Renal pelvis (tissue), 1 donor: ENCODE measurements at regions not wholly inside any gene's neighbourhood (a gene's known extent, or its start where the extent isn't known, plus 50 kb on each side); places are given as distances from the start of the nearest gene placed in this dataset.
"Not testable (repeated sequence)": the region's sequence is repeated elsewhere in the genome, so short reads cannot be mapped to it uniquely, and the experiment has no call there.

Experiments
- DNase-seq: peaks from one replicate; pipeline ENCODE4 v3.0.0-alpha.2; 2013

GRCh38 chr15:84094720-84095119, 140.9 kb upstream of the GOLGA6L4 start:
- not testable (repeated sequence) for DNase-seq

DNA sequence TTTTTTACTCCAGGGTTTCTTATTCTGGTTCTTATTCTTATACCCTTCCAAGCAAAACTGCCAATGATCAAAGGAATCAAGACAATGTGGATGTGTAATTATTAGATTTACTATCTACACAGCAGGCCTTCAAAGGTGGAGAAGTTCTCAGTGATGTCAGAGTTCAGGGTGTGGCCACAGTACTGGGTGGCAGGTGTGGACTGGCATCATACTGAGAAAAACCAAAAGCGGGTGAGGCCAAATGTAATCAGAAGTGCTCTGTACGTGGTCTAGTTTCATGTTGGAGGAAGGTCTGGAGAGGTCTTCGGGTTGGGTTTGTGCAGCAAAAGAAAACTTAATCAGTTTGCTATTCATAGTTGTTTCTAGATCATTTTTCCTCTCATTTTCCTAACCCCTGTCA, 138.5 kb upstream of the GOLGA6L4 start:
- DNase-seq, result not testable (repeated sequence)

- no peak for DNase-seq
These were observed 137.0 kb upstream of the GOLGA6L4 start for GRCh38 chr15:84098604-84099003.

DNA sequence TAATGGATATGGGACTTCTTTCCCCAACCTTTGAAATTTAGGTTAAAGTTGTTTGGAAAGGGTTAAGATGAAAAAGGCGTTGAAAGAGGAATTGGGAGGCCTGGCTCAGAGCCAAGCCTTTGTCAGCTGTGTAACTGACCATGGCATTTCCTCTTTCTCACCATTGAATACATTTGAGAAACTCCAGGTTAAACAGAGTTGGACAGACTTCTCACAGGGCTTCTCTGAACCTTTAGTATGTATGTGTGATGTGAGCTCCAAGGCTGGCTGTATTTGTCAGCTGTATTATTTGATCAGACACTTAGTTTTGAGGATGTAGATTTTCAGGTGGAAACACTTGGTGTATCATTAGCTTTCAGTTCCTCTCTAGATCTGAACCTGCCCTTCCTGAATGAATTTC, 136.4 kb upstream of the GOLGA6L4 start:
- peak; percentile 36 for DNase-seq

DNA sequence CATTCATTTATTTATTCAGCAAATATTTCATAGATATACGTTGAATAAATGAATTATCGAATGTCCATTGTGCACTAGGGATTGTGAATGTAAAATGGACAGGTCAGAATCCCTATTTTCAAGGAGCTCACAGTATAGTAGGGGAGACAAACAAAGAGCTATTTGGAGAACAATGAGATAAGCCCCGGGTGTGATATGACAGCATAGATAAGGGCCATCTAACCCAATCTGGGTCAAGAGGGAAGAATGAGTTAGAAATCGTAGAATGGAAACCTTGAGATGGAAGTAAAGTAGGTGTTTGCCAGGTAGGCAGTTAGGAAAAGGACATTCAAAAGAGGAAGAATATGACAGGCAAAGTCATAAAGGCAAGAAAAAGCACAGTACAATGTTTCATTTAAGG, 132.2 kb upstream of the GOLGA6L4 start:
- DNase-seq, result no peak

DNA sequence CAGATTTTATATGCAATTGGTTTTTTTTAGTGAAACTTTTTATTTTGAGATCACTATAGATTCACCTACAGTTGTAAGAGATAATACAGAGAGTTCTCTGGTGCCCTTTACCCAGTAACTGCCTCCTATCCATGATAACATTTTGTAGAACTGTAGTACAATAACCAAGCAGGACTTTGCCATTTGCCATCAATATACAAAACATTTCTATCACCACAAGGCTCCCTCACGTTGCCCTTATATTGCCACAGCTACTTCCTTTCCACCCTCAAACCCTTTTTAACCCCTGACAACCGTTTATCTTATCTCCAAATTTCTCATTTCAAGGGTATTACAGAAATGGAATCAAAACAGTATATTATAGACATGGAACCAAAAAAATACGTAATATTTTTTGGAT, 130.7 kb upstream of the GOLGA6L4 start:
- DNase-seq, result no peak

DNA sequence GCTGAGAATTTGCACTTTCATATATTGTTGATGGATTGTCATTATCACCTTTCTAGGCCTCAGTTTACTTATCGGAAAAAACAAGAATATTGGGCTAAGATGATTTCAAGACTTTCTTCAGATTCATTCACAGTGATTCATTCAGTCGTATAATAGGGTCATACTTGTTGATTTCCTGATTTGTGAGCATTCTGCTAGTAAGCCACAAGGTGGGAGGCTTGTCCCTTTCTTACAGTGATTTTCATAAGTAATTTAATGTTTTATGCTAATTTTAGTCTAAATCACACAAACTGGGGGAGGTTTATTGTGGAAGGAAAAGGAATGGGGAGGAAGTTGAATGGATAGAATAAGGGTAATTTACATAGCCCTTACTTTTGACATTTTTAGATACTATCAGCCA, 126.8 kb upstream of the GOLGA6L4 start:
- DNase-seq, result peak; percentile 8

DNA sequence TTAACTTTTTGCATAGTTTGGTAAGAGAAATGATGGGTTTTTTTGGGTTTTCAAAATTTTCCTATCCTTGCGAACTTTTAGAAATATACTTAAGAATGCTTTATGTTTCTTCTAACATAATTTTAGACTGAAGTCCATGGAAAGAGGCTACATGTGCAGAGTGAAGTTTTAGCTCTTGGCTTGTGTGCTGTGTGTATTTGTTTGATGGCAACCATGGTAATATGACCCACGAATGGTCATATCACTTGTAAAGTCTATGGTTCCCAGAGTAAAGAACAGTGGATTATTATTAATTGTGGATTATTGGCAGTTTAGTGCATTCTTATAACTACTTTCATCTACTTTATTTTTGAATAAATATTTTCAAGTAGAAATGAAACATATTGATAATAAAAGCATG, 124.0 kb upstream of the GOLGA6L4 start:
- no peak for DNase-seq

DNA sequence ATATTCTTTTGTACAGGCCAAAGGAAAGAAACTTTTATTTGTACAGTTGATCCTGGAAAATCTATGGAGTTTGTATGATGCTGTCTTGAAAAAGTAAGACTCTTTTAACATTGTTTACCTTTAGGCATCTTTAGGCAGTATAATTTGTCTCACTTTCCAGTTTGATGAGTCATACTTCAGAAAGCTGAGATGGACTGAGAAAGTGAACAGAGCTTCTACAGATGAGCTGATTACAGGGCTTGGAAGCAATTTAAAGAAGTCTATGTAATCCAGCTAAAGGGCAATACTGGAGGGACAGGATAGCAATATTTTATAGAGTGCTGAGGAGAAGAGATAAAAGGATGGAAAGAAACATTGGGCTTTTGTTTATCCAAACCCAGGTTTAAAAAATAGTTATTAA, 123.5 kb upstream of the GOLGA6L4 start:
- no peak for DNase-seq

DNA sequence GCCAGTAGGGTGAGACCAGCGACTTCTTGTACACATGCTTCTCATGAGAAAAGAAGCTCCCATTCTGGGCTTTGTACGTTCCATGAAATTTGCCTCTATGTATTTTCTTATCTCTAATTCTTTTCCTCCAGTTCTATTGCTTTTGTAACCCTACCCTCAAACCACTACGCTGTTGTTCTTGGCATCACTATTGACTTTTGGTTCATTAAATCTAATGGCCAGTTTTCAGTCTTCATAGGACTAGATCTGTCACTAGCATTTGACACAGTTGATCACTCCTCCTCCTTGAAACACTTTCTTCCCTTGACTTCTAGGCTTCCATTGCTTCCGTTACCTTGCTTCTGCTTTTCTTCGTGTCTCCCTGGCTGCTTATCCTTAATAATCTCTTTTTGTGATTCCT, 121.7 kb upstream of the GOLGA6L4 start:
- DNase-seq, result no peak

- not testable (repeated sequence) for DNase-seq
These were observed 120.9 kb upstream of the GOLGA6L4 start for GRCh38 chr15:84114680-84115079.

DNA sequence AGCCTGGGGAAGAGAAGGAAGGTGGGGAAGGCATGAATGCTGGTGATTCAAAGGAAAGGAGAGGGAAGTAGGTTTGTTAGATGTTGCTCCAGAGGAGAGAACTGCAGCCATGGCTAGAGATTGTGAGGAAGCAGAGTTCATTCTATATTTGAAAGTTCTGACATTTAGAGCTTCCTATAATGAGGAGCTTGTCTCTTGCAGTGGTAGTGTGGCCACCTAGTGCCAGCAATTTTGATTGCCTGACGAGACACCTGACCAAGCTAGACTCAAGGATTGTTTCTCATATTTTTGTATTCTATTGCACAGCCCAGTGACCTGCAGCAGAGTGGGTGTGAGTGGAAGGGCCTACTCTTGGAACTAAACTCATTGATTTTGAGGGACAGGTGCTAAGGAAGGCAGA, 116.2 kb upstream of the GOLGA6L4 start:
- not testable (repeated sequence) for DNase-seq

DNA sequence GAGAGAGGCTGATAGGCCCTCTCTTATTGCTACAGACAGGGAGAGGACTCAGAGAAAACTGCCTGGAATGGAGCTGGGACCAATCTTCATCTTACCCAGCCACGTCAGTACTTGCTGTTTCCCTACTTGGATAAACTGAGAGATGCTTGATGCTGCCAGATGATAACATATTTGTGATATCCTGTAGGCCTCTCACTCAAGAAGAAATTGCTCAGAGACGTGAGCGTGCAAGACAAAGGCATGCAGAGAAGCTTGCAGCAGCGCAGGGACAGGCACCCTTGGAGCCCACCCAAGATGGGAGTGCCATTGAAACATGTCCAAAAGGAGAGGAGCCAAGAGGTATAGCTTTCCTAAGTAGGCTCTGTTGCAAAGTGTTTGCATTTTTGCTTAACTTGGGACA, 114.7 kb upstream of the GOLGA6L4 start:
- not testable (repeated sequence) for DNase-seq

DNA sequence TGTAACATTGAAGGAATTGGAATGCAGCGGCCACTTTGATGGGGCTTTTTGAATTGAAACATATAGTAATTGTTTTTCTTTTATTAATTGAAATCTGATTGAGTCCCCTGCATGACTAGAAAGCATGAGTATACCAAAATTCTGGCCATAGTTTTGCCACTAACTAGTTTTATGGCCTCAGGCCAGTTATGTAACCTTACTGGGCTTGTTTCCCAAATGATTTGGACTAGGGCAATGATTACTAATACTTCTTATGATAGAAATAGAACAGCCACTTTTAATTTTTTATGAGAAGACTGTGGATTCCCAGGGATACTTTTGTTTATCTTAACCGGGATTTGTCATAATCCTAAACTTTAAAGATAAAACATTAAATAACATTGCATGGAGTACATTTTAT, 106.9 kb upstream of the GOLGA6L4 start:
- not testable (repeated sequence) for DNase-seq

- DNase-seq, result not testable (repeated sequence)
These were observed 105.3 kb upstream of the GOLGA6L4 start for GRCh38 chr15:84130098-84130831.

DNA sequence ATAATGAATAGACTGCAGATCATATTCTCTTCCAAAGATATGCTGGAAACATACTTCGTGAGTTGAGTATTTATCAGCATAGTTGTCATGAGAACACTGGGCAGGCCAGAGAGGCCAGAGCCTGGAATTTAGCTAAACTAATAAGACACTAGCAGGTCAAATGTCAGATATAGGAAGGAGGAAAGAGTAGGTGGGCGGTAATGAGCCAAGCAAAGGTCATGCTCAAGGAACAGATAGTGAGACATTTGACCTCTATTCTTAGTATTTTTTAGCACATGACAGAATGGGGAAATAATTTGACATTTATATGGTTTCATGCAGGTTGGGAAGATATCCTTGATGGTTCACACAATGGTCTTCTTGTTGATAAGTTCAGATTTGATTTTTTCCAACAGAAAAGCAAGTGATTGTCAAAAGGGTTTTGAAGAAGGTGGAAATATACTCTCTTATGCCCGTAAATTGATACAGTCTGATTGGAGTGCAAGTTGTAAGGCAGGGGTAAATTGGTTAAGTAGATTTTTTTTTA, 99.6 kb upstream of the GOLGA6L4 start:
- not testable (repeated sequence) for DNase-seq

DNA sequence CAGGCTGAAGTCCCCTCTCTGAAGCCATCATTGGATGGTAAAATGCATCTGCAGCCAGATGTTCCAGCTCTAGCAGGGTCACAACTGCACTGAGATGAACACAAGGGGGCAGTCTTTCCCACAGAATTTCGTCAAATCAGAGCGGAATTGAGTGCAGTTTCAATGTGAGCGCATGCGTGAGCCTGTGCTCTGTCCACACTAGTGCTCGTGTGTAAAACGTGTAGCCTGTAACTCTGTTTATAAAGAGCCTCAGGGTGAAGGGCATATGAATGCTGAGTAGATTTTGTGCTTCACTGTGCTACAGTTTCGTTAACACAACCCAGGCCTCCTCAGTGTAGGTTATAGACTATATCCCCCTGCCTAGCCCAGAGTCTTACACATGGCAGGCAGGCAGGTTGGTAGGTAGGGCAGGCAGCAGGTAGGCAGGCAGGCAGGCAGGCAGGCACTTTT, 92.7 kb upstream of the GOLGA6L4 start:
- peak; percentile 86 for DNase-seq

DNA sequence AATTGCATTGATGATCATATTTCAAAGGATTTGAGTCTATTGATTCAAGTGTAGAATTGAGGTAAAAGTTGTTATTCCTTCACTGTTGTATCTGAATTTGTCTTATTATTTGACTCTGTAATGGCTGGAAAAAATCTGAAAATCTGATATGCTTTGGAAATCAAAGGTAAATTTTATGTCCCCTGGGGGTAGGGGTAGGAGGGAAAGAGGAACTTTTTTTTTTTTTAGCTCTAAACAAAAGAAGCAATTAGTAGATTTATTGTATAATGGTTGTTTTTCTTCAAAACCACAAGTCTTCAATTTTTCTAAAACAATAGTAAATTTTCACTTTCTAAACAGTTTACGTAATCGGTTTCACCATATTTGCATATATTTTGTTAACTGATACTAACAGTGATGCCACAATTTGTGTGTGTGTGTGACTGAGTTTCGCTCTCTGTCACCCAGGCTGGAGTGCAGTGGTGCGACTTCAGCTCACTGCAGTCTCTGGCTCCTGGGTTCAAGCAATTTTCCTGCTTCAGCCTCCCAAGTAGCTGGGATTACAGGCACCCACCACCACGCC, 91.7 kb upstream of the GOLGA6L4 start:
- DNase-seq, result no peak

GRCh38 chr15:84144946-84145345, 90.6 kb upstream of the GOLGA6L4 start:
- DNase-seq, result not testable (repeated sequence)

GRCh38 chr15:84146299-84146698, 89.3 kb upstream of the GOLGA6L4 start:
- DNase-seq, result not testable (repeated sequence)

DNA sequence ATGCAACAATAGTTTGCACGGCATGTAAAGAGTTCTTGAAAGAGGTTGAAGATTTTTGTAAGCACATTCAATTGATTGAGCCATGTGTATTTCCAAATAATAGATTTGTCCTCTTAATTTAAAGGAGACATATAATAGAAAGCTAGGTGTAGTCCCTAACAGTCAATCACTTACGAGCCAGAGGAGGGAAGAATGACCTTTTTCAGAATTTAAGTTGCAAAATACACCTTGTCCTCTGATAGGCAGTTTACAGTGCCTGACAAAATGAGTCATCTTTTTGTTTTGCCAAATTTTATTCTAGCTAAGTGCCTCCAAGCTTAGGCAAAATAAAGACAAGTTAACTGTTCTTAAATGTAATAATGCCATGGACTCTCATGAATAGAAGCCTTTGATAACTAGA, 88.3 kb upstream of the GOLGA6L4 start:
- not testable (repeated sequence) for DNase-seq

DNA sequence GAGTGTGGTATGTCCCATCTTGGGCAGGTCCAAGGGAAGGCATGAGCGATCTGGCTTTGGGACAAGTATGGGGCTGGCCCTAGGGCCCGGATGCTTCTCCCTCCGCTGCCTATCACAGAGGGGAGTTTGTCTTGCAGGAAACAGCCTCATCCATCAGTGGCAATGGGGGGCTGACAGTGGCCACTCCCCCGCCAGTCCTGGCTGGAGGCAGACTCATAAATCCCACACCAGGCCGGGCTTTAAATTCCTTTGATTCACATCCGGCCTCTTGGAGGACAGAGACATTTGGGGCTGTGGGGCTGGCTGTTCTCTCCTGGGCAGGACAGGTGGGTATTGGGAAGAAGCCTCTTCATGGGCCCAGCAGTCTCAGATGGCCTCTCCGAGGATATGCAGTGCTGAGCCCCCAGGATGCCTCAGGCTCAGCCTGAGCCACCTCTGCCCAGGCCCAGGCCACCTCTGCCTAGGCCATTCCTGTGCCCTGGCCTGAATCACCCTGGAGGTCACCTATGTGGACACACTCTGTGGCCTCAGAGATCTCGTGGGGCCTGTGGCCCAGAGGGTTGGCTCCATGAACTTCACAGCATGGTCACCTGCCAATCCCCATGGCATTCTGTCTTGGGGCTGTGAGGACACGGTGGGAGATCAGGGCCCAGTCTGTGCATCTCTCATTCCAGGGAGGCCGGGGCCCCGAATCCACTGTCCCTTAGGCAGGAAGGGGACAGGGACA, 84.2 kb upstream of the GOLGA6L4 start:
- peak; percentile 83 for DNase-seq
